ENCODE measurements at regions not wholly inside any gene's neighbourhood (a gene's known extent, or its start where the extent isn't known, plus 50 kb on each side); places are given as distances from the start of the nearest gene placed in this dataset.

DNA sequence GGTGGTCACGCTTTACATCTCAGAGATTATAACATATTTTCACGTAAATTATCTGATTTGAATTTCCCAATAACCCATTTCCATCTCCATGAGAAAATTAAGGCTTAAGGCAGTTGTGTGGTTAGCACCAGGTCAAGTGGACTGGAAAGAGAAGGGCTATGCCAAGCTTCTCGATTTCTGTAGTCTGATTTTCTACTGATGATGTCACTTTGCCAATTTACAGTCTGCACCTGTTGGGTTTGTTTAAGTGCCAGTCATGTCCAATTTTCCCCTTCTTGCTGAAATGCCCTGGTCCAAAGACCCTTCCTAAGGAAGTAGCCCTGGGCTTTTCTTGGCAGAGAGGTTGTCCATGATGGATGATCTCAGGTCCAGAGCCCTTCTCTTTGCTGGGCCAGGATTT, 562.3 kb upstream of the BTBD3 start:
- TF ChIP-seq, protein P1, sequence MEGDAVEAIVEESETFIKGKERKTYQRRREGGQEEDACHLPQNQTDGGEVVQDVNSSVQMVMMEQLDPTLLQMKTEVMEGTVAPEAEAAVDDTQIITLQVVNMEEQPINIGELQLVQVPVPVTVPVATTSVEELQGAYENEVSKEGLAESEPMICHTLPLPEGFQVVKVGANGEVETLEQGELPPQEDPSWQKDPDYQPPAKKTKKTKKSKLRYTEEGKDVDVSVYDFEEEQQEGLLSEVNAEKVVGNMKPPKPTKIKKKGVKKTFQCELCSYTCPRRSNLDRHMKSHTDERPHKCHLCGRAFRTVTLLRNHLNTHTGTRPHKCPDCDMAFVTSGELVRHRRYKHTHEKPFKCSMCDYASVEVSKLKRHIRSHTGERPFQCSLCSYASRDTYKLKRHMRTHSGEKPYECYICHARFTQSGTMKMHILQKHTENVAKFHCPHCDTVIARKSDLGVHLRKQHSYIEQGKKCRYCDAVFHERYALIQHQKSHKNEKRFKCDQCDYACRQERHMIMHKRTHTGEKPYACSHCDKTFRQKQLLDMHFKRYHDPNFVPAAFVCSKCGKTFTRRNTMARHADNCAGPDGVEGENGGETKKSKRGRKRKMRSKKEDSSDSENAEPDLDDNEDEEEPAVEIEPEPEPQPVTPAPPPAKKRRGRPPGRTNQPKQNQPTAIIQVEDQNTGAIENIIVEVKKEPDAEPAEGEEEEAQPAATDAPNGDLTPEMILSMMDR (IDR thresholded peaks at IDR 0.05; ENCODE audit: low read length, missing control alignments): no peak
- H3K4me3 ChIP-seq (replicated peaks; ENCODE audit: low read depth, low read length): no peak overlapping the region
- DNase-seq (ENCODE audit: low read depth): no peak

DNA sequence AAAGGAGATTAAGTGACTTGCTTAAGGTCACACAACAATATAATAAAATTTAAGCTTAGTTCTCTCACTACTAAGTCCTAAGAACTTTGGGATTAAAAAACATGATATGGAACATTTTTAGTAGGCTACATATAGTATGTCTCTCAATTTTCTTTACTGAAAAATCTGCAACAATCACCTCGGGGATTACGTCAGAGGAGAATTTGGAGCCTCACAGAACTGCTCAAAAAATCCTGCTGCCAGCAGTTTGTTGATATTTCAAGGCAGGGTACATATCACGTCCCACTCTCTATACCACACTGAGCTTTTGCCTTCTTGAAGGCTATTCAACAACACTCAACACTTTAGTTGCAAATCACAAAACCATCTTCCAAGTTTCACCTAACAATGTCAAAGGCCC, 561.6 kb upstream of the BTBD3 start:
- H3K4me3 ChIP-seq (replicated peaks; ENCODE audit: low read depth, low read length): no peak overlapping the region
- no peak for DNase-seq (ENCODE audit: low read depth)
- TF ChIP-seq, protein P1 (IDR thresholded peaks at IDR 0.05; ENCODE audit: low read length, missing control alignments): no peak

DNA sequence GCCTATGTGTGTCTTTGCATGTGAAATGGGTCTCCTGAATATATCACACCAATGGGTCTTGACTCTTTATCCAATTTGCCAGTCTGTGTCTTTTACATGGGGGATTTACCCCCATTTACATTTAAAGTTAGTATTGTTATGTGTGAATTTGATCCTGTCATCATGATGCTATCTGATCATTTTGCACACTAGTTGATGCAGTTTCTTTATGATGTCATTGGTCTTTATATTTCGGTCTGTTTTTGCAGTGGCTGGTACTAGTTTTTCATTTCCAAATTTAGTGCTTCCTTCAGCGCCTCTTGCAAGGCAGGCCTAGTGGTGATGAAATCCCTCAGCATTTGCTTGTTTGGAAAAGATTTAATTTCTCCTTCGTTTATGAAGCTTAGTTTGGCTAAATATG, 555.2 kb upstream of the BTBD3 start:
- no peak for DNase-seq (ENCODE audit: low read depth)
- no peak overlapping the region for H3K4me3 ChIP-seq (replicated peaks; ENCODE audit: low read depth, low read length)
- TF ChIP-seq, protein P1 (IDR thresholded peaks at IDR 0.05; ENCODE audit: low read length, missing control alignments): no peak

DNA sequence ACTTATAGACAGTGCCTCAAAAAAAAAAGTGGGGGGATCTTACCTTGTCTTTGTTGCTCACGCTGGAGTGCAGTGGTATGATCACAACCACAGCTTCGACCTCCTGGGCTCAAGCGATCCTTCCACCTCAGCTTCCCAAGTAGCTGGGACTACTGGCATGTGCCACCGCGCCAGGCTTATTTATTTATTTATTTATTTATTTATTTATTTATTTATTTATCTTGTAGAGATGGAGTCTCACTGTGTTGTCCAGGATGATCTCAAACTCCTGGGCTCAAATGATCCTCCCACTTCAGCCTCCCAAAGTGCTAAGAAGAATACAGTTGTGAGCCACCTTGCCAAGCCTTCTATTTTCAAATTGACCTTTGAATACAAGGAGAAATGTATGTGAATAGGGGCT, 553.0 kb upstream of the BTBD3 start:
- H3K4me3 ChIP-seq (replicated peaks; ENCODE audit: low read depth, low read length): no peak overlapping the region
- TF ChIP-seq, protein P1 (IDR thresholded peaks at IDR 0.05; ENCODE audit: low read length, missing control alignments): no peak
- DNase-seq (ENCODE audit: low read depth): no peak

DNA sequence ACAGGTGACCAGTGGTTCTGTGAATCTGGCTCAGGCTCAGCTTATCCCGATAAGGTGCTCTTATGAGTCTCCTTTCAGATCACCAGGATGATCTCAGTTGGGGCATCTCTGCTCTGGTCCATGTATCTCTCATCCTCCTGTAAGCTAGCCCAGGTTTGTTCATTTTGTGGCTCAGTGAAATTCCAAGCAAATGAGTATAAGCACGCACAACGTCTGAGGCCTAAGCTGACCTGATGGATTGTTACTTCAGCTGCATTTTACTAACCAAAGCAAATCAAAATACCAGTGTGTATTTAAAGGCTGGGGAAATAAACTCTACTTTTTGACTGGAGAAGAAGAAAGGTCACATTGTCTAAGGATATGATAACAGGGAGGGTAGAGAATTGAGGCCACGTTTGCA, 551.0 kb upstream of the BTBD3 start:
- no peak overlapping the region for H3K4me3 ChIP-seq (replicated peaks; ENCODE audit: low read depth, low read length)
- TF ChIP-seq, protein P1 (IDR thresholded peaks at IDR 0.05; ENCODE audit: low read length, missing control alignments): no peak
- DNase-seq (ENCODE audit: low read depth): no peak

DNA sequence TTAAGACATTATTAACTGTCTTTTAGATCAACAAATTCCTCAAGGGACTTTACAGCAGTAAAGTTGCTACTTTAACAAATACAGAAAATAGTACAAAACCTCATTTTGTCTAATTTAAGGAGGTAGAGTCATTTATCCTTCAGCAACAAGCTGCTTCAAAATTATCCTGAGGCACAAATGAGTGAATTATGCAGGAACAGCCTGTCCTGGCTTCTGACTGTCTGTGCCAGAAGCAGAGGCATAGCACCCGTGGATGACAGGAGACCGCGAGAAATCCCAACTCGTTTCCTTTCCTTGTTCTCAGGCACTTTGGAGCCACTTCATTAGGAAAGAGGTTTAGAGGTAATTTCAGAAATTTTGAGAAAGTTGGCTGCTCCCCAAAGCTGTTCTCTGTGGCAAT, 549.2 kb upstream of the BTBD3 start:
- H3K4me3 ChIP-seq (replicated peaks; ENCODE audit: low read depth, low read length): no peak overlapping the region
- TF ChIP-seq, protein P1 (IDR thresholded peaks at IDR 0.05; ENCODE audit: low read length, missing control alignments): no peak
- DNase-seq (ENCODE audit: low read depth): no peak

DNA sequence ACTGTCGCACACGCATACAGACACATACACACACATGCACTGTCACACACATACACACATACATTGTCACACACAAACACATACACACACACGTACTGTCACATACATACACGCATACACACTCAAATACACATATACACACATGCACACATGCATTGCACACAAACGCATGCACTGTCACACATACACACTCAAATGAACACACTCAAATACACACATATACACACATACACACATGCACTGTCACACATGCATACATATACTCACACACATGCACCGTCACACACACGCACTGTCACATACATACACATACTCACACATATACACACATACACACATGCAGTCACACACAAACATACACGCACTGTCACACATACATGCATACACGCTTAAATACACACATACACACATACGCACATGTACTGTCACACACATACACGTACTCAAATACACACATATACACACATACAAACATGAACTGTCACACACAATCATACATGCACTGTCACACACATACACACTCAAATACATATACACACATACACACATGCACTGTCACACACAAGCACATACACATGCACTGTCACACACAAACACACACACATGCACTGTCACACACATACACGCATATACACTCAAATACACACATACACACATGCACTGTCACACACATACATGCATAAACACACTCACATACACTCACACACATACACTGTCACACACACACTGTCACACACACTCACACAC, 548.6 kb upstream of the BTBD3 start:
- TF ChIP-seq, protein P1 (IDR thresholded peaks at IDR 0.05; ENCODE audit: low read length, missing control alignments): no peak
- H3K4me3 ChIP-seq (replicated peaks; ENCODE audit: low read depth, low read length): no peak overlapping the region
- DNase-seq (ENCODE audit: low read depth): no peak

All from fibroblast of pulmonary artery (primary cell).